GM12873 (cell line): ENCODE measurements at regions not wholly inside any gene's neighbourhood (a gene's known extent, or its start where the extent isn't known, plus 50 kb on each side); places are given as distances from the start of the nearest gene placed in this dataset.
A peak's percentile ranks its signal among the peaks of the same experiment; 100 is the strongest.

ENCODE experiments used
- CTCF ChIP-seq: IDR thresholded peaks from 2 replicates; pipeline ENCODE4 v1.5.1; 2012; ENCODE audit warnings: low read depth, mild to moderate bottlenecking, moderate library complexity, low read length, control low read depth; ENCODE audit not compliant: insufficient read depth; ENCODE audit errors: missing control alignments

DNA sequence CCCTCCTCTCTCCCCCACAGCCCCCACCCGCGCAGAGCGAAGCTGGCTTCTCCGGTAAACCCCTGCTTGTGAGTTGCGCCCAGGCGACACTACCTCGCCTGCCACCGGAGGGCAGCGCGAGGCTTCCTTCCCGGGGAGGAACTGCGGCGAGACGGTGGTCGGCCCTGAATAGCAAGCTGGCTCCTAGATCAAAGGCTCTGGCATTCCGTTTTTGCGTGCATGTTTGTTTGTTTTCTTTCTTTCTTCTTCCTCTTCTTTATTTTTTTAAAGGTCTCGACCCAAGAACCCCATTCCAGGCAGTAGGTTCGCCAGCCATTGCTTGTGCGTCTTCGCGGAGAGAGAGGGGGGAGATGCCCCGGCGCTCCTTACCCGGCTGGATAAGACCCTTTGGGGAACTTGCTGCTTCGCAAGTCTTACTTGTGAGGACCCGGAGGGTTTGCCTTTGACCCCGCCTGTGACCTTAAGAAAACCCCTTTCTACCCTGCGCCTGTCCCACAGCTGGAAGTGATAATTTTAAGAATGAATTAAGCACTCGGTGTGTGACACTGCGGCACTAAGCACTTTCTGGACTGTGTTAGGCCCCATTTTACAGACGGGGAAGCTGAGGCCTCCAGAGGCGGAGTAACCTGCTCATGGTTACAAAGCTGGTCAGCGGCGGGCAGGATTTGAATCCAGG lies 92.7 kb upstream of the SIRPA start:
- TF ChIP-seq CTCF, result peak; percentile 67

DNA sequence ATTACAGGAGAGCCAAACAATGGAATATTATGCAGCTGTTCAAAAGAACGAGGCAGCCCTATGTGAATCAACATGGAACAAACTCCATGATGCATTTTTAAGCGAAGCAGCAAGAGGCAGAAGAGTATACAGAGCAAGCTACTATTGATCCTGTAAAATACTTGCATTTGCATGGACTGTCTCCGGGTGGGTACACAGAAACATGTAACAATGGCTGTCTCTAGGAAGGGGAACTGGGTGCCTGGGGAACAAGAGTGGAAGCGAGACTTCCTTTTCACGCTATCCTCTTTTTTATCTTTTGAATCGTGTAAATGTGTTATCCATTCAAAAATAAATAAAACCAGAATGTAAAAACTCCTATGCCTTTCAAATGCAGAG lies 93.3 kb upstream of the SIRPA start:
- no peak for TF ChIP-seq CTCF

DNA sequence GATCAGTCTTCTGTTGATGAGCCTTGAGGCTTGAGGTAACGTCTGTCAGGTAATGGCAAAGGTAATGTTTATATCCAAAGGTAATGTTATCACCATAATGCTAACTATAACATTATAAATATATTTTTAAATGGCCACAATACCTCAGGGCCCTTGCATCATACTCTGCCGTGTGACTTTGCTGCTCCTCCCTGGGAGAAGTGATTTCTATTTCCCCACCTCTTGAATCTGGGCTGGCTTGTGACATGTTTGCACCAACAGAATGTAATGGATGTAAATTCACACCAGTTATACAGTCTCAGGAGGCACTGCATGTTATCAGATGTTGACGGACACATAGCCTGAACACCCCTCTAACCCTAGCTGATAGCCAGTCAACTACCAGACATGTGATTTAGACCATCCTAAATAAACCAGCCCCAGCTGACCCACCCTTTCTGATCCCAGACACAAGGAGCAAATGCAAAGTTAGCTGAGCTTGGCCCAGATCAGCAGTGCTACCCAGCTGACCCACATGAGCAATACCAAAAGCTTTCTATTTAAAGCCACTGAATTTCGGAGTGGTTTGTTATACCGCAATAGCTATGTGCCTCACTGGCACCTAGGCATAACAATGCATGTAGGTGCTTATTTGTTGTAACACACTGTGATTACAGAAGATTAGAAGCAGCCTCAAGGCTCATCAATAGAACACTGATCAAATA lies 93.8 kb upstream of the SIRPA start:
- no peak for TF ChIP-seq CTCF

GRCh38 chr20:1800777-1801176 lies 94.4 kb upstream of the SIRPA start:
- peak; percentile 13 for TF ChIP-seq CTCF

DNA sequence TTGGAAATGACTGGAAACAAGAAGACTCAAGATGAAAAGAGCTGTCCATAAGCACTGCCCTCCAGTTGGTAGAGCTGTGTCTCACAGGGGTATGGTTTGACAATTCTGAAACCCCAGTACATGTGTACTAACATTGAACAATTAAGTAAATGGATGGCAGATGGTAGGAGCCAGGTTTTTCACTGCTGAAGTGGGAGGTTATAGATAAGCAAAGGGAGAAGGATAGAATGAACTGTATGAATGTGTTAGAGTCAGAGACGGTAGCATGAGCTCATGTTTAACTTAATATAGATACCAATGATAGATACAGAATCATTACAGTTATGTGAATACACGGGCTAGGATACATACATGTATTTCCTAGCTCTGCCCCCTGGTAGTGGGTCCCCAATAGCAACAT lies 95.0 kb upstream of the SIRPA start:
- TF ChIP-seq CTCF, result no peak

DNA sequence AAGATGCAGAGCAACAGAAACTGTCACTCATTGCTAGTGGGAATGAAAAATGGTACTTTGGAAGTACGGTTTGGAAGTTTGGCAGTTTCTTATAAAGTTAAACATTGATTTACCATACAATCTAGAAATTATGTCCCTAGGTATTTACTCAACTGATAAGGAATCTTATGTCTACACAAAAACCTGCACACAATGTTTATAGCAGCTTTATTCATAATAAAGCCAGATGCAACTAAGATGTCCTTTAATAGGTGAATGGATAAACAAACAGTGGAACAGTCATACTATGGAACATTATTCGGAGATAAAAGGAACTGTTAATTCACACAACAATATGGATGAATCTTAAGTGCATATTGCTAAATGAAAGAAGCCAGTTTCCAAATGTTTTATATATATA lies 96.2 kb upstream of the SIRPA start:
- no peak for TF ChIP-seq CTCF

DNA sequence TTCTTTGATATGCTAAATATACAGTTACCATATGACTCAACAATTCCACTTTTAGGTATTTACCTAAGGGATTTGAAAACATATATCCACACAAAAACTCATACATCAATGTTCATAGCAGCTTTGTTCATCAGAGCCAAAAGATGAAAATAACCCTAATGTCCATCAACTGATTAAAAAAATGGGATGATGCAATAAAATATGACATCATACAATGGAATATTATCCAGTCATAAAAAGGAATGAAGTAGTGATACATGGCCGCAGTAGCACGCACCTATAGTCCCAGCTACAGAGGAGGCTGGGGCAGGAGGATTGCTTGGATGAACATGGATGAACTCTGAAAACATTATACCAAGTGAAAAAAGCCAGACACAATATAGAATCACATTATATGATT lies 101.4 kb upstream of the SIRPA start:
- TF ChIP-seq CTCF, result no peak
